ENCODE measurements at regions not wholly inside any gene's neighbourhood (a gene's known extent, or its start where the extent isn't known, plus 50 kb on each side); places are given as distances from the start of the nearest gene placed in this dataset.

DNA sequence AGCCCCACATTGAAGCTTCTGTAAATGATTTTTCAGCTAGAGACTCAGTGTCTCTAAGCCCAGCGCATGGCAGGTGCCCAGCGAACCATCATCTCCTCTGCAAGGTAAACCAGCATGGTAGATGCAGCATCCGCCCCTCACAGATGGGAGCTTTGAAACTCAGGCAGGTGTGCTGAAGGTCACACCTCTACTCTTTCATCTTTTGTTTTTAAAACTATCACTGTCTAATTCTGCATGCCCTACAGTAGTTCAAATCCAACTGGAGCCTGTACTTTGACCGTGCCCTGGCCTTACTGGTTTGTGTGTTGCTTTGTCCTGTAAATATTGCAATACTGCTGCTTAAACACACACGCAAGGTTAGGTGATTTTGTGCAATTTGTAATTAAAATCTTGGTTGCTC is 831.1 kb downstream of the GALR1 start:
- ChIA-PET CTCF (interaction anchor here (0.5 kb wide), 1 partner anchor 145 kb away, joined by 3 read pairs; no protein-coding TSS in a partner anchor), POLR2A (no interaction called here)
- H3K36me3 ChIP-seq (ENCODE audit: control insufficient read depth, insufficient read depth, low read length) = no peaks in the 10 kb centered on the region
- H3K27me3 ChIP-seq (ENCODE audit: control insufficient read depth, insufficient read depth, low read length) = no peaks in the 10 kb centered on the region
- no peak for TF ChIP-seq CTCF (IDR thresholded peaks at IDR 0.05; ENCODE audit: insufficient read depth, low read depth, low read length)
- no peak for DNase-seq (ENCODE audit: low read depth)
- no peak overlapping the region for H3K4me3 ChIP-seq (ENCODE audit: low read depth, low read length)

DNA sequence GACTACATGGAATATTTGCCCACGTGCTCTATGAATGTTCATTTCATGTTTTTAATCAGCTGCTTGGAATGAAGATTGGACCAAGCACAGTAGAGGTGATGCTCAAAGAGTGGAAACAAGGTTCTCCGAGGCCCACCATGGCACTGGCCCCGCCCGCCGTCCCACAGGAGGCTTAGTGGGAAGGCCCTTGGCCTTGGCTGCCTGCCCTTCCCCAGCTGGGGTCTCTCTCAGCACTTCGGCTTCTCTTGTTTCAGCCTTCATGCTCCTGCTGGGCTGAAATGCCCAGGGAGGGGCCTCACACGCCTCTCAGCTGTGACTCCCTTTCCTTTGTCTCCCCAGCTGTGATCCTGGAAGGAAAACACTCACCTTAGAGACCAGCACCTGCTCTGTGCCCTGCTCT is 833.2 kb downstream of the GALR1 start:
- Histone ChIP-seq H3K27me3 (ENCODE audit: control insufficient read depth, insufficient read depth, low read length) (no peaks in the 10 kb centered on the region), H3K4me3 (ENCODE audit: low read depth, low read length) (no peak overlapping the region), H3K36me3 (ENCODE audit: control insufficient read depth, insufficient read depth, low read length) (no peaks in the 10 kb centered on the region)
- DNase-seq (ENCODE audit: low read depth) = no peak
- ChIA-PET POLR2A (no interaction called here), CTCF (no interaction called here)
- TF ChIP-seq CTCF (IDR thresholded peaks at IDR 0.05; ENCODE audit: insufficient read depth, low read depth, low read length) = no peak

DNA sequence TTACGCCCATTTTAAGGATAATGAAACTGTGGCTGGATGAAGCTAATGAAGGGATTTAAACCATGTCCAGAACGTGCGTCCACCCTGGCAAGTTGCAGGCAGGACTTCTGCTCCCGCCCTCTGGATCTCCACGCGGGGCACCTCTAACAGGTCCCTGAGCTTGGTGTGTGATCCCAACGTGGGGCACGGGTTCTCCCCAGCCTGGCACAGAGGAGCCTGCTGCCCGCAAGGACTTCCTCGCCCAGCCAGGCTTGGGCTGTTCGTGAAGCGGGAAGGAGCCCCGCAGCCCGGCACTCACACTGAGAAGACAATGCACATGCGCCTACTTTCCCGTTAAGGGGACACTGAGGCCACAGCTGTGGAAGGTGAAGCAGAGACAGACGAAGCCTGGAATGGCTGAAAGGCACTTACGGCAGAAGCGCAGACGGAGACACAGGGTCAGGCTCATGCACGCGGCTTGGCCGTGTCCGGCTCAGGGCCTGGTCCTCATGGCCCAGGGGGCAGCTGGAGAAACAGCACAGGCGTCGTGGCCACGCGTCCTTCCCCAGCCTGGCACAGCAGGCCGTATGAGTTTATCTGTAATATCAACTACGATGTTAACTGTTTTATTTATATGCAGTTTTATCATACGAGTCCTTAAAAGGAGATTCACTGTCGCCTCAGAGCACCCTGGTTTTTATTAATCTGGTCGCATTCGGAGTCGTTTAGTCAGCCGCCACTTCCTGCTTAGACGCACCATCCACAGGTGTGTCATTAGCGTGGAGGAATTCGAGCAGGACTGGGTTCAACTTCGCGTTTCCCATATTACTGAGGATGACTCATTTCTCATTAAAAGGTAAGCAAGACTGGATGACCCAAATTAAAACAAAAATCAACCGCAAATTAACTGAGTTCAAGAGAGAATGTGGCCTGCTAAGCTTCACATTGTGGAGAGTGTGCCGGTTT is 835.9 kb downstream of the GALR1 start:
- DNase-seq (ENCODE audit: low read depth) = no peak
- ChIA-PET CTCF (no interaction called here), POLR2A (no interaction called here)
- Histone ChIP-seq H3K36me3 (ENCODE audit: control insufficient read depth, insufficient read depth, low read length) (no peaks in the 10 kb centered on the region), H3K4me3 (ENCODE audit: low read depth, low read length) (no peak overlapping the region), H3K27me3 (ENCODE audit: control insufficient read depth, insufficient read depth, low read length) (no peaks in the 10 kb centered on the region)
- no peak for TF ChIP-seq CTCF (IDR thresholded peaks at IDR 0.05; ENCODE audit: insufficient read depth, low read depth, low read length)

DNA sequence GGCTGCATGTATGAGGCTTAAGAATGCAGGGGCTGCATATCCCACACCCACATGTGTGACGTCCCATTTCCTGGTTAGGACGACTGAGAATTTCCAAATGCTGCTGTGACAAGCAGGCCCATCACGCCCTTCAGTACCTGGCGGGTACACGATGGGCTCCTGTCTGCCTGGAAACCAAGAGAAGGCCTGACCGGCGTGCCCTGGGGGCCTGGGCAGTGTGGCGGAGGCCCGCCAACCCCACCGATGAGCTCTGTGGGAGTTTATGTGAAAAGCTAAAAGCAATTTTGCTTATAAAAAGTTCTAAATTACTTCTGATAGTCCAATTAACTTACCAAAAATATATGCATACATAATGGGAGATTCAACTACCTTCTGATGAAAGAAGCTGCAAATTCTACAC is 837.3 kb downstream of the GALR1 start:
- H3K27me3 ChIP-seq (ENCODE audit: control insufficient read depth, insufficient read depth, low read length) = no peaks in the 10 kb centered on the region
- no peaks in the 10 kb centered on the region for H3K36me3 ChIP-seq (ENCODE audit: control insufficient read depth, insufficient read depth, low read length)
- ChIA-PET POLR2A (no interaction called here), CTCF (no interaction called here)
- DNase-seq (ENCODE audit: low read depth) = no peak
- no peak for TF ChIP-seq CTCF (IDR thresholded peaks at IDR 0.05; ENCODE audit: insufficient read depth, low read depth, low read length)
- no peak overlapping the region for H3K4me3 ChIP-seq (ENCODE audit: low read depth, low read length)

- DNase-seq (ENCODE audit: low read depth) = no peak
- Histone ChIP-seq H3K36me3 (ENCODE audit: control insufficient read depth, insufficient read depth, low read length) (no peaks in the 10 kb centered on the region), H3K27me3 (ENCODE audit: control insufficient read depth, insufficient read depth, low read length) (no peaks in the 10 kb centered on the region), H3K4me3 (ENCODE audit: low read depth, low read length) (no peak overlapping the region)
- ChIA-PET POLR2A (no interaction called here), CTCF (no interaction called here)
- no peak for TF ChIP-seq CTCF (IDR thresholded peaks at IDR 0.05; ENCODE audit: insufficient read depth, low read depth, low read length)
Measured at GRCh38 chr18:78087338-78087737, 837.7 kb downstream of the GALR1 start.
